Stimulated activated CD4-positive, alpha-beta T cell treated with anti-CD3 and anti-CD28 coated beads, Interleukin-4, amount 100 ng/mL, for 48 hours (primary cell): ENCODE measurements at regions not wholly inside any gene's neighbourhood (a gene's known extent, or its start where the extent isn't known, plus 50 kb on each side); places are given as distances from the start of the nearest gene placed in this dataset.

Source experiments
- DNase-seq, 2 donors: peaks; one replicate each; pipeline ENCODE4 v3.0.0-alpha.2; 2020; ENCODE audit warnings: low read depth in 2 of 2

GRCh38 chr1:90201467-90202358, 206.8 kb downstream of the ZNF326 start:
- no peak for DNase-seq

- DNase-seq = no peak
Observed at GRCh38 chr1:90200646-90201205, 205.8 kb downstream of the ZNF326 start.

- no peak for DNase-seq
Observed at GRCh38 chr1:90198616-90199332, 203.9 kb downstream of the ZNF326 start.

- DNase-seq = no peak
Observed at GRCh38 chr1:90193116-90193515, 198.2 kb downstream of the ZNF326 start.

GRCh38 chr1:90192408-90192807, 197.5 kb downstream of the ZNF326 start:
- no peak for DNase-seq

GRCh38 chr1:90190523-90190922, 195.6 kb downstream of the ZNF326 start:
- no peak for DNase-seq

GRCh38 chr1:90189889-90190288, 195.0 kb downstream of the ZNF326 start:
- DNase-seq = no peak

GRCh38 chr1:90187323-90187585, 192.3 kb downstream of the ZNF326 start:
- no peak for DNase-seq

- DNase-seq = no peak
Observed at GRCh38 chr1:90186506-90187322, 191.8 kb downstream of the ZNF326 start.

- DNase-seq = no peak
Observed at GRCh38 chr1:90176530-90176929, 181.6 kb downstream of the ZNF326 start.

GRCh38 chr1:90175490-90176167, 180.7 kb downstream of the ZNF326 start:
- no peak for DNase-seq

GRCh38 chr1:90174246-90174645, 179.3 kb downstream of the ZNF326 start:
- no peak for DNase-seq

GRCh38 chr1:90162216-90162615, 167.3 kb downstream of the ZNF326 start:
- DNase-seq = no peak

GRCh38 chr1:90161625-90162024, 166.7 kb downstream of the ZNF326 start:
- DNase-seq = no peak

GRCh38 chr1:90155721-90156487, 161.0 kb downstream of the ZNF326 start:
- no peak for DNase-seq

- DNase-seq = no peak
Observed at GRCh38 chr1:90154711-90155110, 159.8 kb downstream of the ZNF326 start.

GRCh38 chr1:90149101-90149500, 154.2 kb downstream of the ZNF326 start:
- DNase-seq = no peak

GRCh38 chr1:90147093-90147492, 152.2 kb downstream of the ZNF326 start:
- DNase-seq = no peak

GRCh38 chr1:90144820-90145219, 149.9 kb downstream of the ZNF326 start:
- DNase-seq = no peak

GRCh38 chr1:90143591-90143990, 148.7 kb downstream of the ZNF326 start:
- DNase-seq = no peak

GRCh38 chr1:90142697-90143096, 147.8 kb downstream of the ZNF326 start:
- no peak for DNase-seq
